HEK293 (cell line): ENCODE measurements at regions not wholly inside any gene's neighbourhood (a gene's known extent, or its start where the extent isn't known, plus 50 kb on each side); places are given as distances from the start of the nearest gene placed in this dataset.

Experiments used
- CTCF ChIA-PET: fragments of 350-600 bp; formaldehyde crosslinking; extraction: SDS; loops from one replicate; lab custom pipeline; 2021; ENCODE audit warnings: antibody characterized with exemption; lab: Yijun Ruan, JAX
- POLR2A ChIA-PET: fragments of 300-600 bp; formaldehyde crosslinking; extraction: SDS; loops from one replicate; lab custom pipeline; 2020; ENCODE audit warnings: antibody characterized with exemption, inconsistent platforms; lab: Yijun Ruan, JAX
- H3K27ac ChIP-seq: fragments of 200-500 bp; sonication (Bioruptor generic); 2 replicates; pipeline ENCODE4 v1.5.1; 2014; ENCODE audit warnings: low read depth, low read length, control low read depth, inconsistent platforms; ENCODE audit errors: extremely low read depth
- H3K36me3 ChIP-seq, 2 experiments: fragments of 200-500 bp in 1 of 2; sonication (Bioruptor generic) in 1 of 2; 1 replicate in 1 of 2; 2 replicates in 1 of 2; pipeline ENCODE4 v1.5.1; 2014 to 2017; ENCODE audit warnings: inconsistent platforms in 2 of 2, low read length in 2 of 2; ENCODE audit not compliant: control insufficient read depth in 2 of 2, insufficient read depth in 1 of 2
- H3K4me1 ChIP-seq: fragments of 200-500 bp; sonication (Bioruptor generic); 2 replicates; pipeline ENCODE4 v1.5.1; 2014; ENCODE audit warnings: mild to moderate bottlenecking, low read length, inconsistent platforms; ENCODE audit not compliant: control insufficient read depth, insufficient read depth
- H3K4me3 ChIP-seq: 2 replicates; pipeline ENCODE4 v1.5.1; 2011; ENCODE audit warnings: low read depth, mild to moderate bottlenecking, control low read depth, low read length, moderate library complexity
- H3K9me3 ChIP-seq: fragments of 200-500 bp; sonication (Bioruptor generic); 2 replicates; pipeline ENCODE4 v1.5.1; 2014; ENCODE audit warnings: low read depth, low read length, inconsistent platforms; ENCODE audit not compliant: control insufficient read depth, insufficient read depth
- SCRT2 ChIP-seq: fragments of 450-650 bp; formaldehyde crosslinking; IDR thresholded peaks from 2 replicates; pipeline ENCODE4 v1.5.1; 2016; ENCODE audit warnings: missing biosample characterization, missing genetic modification characterization
- TCF7L2 ChIP-seq: IDR thresholded peaks from 2 replicates; pipeline ENCODE4 v1.6.1; 2011; ENCODE audit warnings: low read depth, mild to moderate bottlenecking, inconsistent platforms, low read length, moderate library complexity, borderline replicate concordance
- ZNF416 ChIP-seq: fragments of 450-650 bp; formaldehyde crosslinking; IDR thresholded peaks from 2 replicates; pipeline ENCODE4 v1.5.1; 2016; ENCODE audit warnings: missing biosample characterization, missing genetic modification characterization
- ZNF529 ChIP-seq: fragments of 450-650 bp; formaldehyde crosslinking; IDR thresholded peaks from 2 replicates; pipeline ENCODE4 v1.5.1; 2017; ENCODE audit warnings: missing genetic modification characterization, missing biosample characterization; ENCODE audit not compliant: insufficient replicate concordance
- ZNF549 ChIP-seq: fragments of 450-650 bp; IDR thresholded peaks from 2 replicates; pipeline ENCODE4 v1.5.1; 2018; ENCODE audit warnings: missing biosample characterization, missing genetic modification characterization, mild to moderate bottlenecking, inconsistent platforms, moderate library complexity
- ZNF600 ChIP-seq: fragments of 450-650 bp; formaldehyde crosslinking; IDR thresholded peaks from 2 replicates; pipeline ENCODE4 v1.5.1; 2016; ENCODE audit warnings: missing biosample characterization, missing genetic modification characterization
- ZNF624 ChIP-seq: fragments of 450-650 bp; formaldehyde crosslinking; IDR thresholded peaks from 2 replicates; pipeline ENCODE4 v1.5.1; 2017; ENCODE audit warnings: missing biosample characterization, missing genetic modification characterization
- ZNF843 ChIP-seq: fragments of 450-650 bp; formaldehyde crosslinking; IDR thresholded peaks from 2 replicates; pipeline ENCODE4 v1.5.1; 2016; ENCODE audit warnings: missing biosample characterization, missing genetic modification characterization
- TF ChIP-seq, protein P1 (sequence below): fragments of 450-650 bp; formaldehyde crosslinking; IDR thresholded peaks from 2 replicates; pipeline ENCODE4 v1.5.1; 2016; ENCODE audit warnings: missing biosample characterization, missing genetic modification characterization
- TF ChIP-seq, protein P2 (sequence below): IDR thresholded peaks from 2 replicates; pipeline ENCODE4 v1.6.1; 2011; ENCODE audit warnings: mild to moderate bottlenecking, low read depth, low read length, borderline replicate concordance
- TF ChIP-seq, protein P3 (sequence below): fragments of 450-650 bp; formaldehyde crosslinking; IDR thresholded peaks from 2 replicates; pipeline ENCODE4; 2016; ENCODE audit warnings: missing biosample characterization, missing genetic modification characterization
- TF ChIP-seq, protein P4 (sequence below): fragments of 450-650 bp; formaldehyde crosslinking; IDR thresholded peaks from 2 replicates; pipeline ENCODE4 v1.5.1; 2016; ENCODE audit warnings: missing biosample characterization, missing genetic modification characterization

DNA sequence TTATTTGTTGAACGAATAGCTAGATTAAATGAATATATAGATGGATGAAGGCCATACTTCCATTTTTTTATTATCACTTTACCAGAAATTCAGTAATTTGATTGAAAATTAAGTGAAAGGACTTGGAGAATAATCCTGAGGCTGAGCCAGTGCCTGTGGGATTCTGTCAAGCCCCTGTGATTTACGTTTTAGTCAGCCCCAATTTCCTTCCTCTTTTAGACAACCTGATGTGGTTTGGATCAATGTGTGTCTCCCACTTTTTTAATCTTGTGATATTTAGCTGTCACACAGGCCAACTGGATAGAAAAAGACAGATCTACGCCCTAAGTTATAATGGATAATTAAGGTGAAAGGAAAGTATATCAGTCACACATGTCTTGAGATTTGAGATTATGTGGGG, 188.8 kb downstream of the EDN1 start:
- H3K4me1 ChIP-seq = no peaks in the 10 kb centered on the region
- TF ChIP-seq ZNF624 = no peak
- TF ChIP-seq TCF7L2 = no peak
- TF ChIP-seq SCRT2 = no peak
- no peaks in the 10 kb centered on the region for H3K9me3 ChIP-seq
- ChIA-PET CTCF (interaction anchor here (0.8 to 1.7 kb wide), 3 partner anchors 25 to 189 kb away, joined by 3 to 11 read pairs (median 3); partner anchors contain the start of gene EDN1), POLR2A (no interaction called here)
- H3K36me3 ChIP-seq = no peaks in the 10 kb centered on the region
- no peak overlapping the region for H3K27ac ChIP-seq
- no peak overlapping the region for H3K4me3 ChIP-seq

DNA sequence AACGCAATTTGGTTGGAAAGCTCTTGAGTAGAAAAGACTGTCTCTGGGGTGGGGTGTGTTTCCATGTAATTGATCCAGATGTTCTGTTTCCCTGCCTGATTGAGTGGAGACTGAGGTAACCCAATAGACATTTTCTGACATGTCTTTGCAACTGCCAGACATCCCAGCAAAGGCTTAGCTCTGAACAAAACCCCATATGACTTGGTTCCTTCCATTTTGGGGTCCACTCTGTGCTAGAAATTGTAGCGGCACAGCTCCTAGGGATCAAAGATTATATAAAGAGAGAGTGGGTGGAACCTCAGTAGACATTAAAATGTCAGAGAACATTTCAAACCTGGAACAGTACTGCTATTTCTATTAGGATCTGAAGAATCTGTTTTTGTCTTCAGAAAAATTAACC, 189.3 kb downstream of the EDN1 start:
- ChIA-PET CTCF (interaction anchor here (0.8 to 1.7 kb wide), 3 partner anchors 24 to 189 kb away, joined by 3 to 11 read pairs (median 3); partner anchors contain the start of gene EDN1), POLR2A (no interaction called here)
- Histone ChIP-seq H3K4me1 (no peaks in the 10 kb centered on the region), H3K9me3 (no peaks in the 10 kb centered on the region), H3K4me3 (no peak overlapping the region), H3K27ac (no peak overlapping the region), H3K36me3 (no peaks in the 10 kb centered on the region)
- no peak for TF ChIP-seq ZNF600 (tag by site-specific recombination)
- TF ChIP-seq, protein P1, sequence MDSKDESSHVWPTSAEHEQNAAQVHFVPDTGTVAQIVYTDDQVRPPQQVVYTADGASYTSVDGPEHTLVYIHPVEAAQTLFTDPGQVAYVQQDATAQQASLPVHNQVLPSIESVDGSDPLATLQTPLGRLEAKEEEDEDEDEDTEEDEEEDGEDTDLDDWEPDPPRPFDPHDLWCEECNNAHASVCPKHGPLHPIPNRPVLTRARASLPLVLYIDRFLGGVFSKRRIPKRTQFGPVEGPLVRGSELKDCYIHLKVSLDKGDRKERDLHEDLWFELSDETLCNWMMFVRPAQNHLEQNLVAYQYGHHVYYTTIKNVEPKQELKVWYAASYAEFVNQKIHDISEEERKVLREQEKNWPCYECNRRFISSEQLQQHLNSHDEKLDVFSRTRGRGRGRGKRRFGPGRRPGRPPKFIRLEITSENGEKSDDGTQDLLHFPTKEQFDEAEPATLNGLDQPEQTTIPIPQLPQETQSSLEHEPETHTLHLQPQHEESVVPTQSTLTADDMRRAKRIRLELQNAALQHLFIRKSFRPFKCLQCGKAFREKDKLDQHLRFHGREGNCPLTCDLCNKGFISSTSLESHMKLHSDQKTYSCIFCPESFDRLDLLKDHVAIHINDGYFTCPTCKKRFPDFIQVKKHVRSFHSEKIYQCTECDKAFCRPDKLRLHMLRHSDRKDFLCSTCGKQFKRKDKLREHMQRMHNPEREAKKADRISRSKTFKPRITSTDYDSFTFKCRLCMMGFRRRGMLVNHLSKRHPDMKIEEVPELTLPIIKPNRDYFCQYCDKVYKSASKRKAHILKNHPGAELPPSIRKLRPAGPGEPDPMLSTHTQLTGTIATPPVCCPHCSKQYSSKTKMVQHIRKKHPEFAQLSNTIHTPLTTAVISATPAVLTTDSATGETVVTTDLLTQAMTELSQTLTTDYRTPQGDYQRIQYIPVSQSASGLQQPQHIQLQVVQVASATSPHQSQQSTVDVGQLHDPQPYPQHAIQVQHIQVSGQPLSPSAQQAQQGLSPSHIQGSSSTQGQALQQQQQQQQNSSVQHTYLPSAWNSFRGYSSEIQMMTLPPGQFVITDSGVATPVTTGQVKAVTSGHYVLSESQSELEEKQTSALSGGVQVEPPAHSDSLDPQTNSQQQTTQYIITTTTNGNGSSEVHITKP (tag by site-specific recombination) = 0 out of 2 replicates have a peak, but pooled peaks have one; percentile 14

DNA sequence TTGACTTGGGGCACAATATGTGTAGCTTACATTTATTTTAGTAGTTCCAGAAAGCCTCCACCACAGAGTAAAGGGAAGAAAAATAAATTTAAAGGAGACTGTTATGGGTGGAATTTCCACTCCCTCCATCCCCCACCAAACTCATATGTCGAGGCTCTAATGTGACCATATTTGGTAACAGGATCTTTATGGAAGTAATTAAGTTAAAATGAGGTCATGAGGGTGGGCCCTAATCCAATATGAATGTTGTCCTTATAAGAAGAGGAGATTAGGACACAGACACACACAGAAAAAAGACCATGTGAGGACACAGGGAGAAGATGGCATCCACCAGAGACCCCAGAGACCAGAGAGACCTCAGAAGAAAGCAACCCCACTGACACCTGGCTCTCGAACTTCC, 189.7 kb downstream of the EDN1 start:
- CTCF ChIA-PET = interaction anchor here (1.7 kb wide), 1 partner anchor 189 kb away, joined by 11 read pairs; the partner anchor contains the start of gene EDN1
- H3K4me3 ChIP-seq = no peak overlapping the region
- TF ChIP-seq ZNF549 (tag by site-specific recombination) (no peak), ZNF529 (tag by site-specific recombination) (no peak), ZNF843 (no peak), ZNF416 (tag by site-specific recombination) (no peak)
- TF ChIP-seq, protein P2, sequence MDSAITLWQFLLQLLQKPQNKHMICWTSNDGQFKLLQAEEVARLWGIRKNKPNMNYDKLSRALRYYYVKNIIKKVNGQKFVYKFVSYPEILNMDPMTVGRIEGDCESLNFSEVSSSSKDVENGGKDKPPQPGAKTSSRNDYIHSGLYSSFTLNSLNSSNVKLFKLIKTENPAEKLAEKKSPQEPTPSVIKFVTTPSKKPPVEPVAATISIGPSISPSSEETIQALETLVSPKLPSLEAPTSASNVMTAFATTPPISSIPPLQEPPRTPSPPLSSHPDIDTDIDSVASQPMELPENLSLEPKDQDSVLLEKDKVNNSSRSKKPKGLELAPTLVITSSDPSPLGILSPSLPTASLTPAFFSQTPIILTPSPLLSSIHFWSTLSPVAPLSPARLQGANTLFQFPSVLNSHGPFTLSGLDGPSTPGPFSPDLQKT = no peak
- TF ChIP-seq, protein P3, sequence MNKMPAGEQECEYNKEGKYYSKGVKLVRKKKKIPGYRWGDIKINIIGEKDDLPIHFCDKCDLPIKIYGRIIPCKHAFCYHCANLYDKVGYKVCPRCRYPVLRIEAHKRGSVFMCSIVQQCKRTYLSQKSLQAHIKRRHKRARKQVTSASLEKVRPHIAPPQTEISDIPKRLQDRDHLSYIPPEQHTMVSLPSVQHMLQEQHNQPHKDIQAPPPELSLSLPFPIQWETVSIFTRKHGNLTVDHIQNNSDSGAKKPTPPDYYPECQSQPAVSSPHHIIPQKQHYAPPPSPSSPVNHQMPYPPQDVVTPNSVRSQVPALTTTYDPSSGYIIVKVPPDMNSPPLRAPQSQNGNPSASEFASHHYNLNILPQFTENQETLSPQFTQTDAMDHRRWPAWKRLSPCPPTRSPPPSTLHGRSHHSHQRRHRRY (tag by site-specific recombination) = no peak
- TF ChIP-seq, protein P4, sequence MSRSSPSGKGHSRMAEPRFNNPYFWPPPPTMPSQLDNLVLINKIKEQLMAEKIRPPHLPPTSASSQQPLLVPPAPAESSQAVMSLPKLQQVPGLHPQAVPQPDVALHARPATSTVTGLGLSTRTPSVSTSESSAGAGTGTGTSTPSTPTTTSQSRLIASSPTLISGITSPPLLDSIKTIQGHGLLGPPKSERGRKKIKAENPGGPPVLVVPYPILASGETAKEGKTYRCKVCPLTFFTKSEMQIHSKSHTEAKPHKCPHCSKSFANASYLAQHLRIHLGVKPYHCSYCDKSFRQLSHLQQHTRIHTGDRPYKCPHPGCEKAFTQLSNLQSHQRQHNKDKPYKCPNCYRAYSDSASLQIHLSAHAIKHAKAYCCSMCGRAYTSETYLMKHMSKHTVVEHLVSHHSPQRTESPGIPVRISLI = no peak
- no peak overlapping the region for H3K27ac ChIP-seq
- POLR2A ChIA-PET = no interaction called here
- no peaks in the 10 kb centered on the region for H3K36me3 ChIP-seq
- H3K4me1 ChIP-seq = no peaks in the 10 kb centered on the region
- no peaks in the 10 kb centered on the region for H3K9me3 ChIP-seq
